Activated T-cell treated with anti-CD3 and anti-CD28 coated beads for 1 hour (primary cell): ENCODE measurements at regions not wholly inside any gene's neighbourhood (a gene's known extent, or its start where the extent isn't known, plus 50 kb on each side); places are given as distances from the start of the nearest gene placed in this dataset.
"Not testable (repeated sequence)": the region's sequence is repeated elsewhere in the genome, so short reads cannot be mapped to it uniquely, and the experiment has no call there.

Experiments
- DNase-seq: peaks from one replicate; pipeline ENCODE4 v3.0.0-alpha.2; 2020; ENCODE audit warnings: low read depth

GRCh38 chr3:82165266-82165665, 403.8 kb upstream of the GBE1 start:
- DNase-seq: no peak

DNA sequence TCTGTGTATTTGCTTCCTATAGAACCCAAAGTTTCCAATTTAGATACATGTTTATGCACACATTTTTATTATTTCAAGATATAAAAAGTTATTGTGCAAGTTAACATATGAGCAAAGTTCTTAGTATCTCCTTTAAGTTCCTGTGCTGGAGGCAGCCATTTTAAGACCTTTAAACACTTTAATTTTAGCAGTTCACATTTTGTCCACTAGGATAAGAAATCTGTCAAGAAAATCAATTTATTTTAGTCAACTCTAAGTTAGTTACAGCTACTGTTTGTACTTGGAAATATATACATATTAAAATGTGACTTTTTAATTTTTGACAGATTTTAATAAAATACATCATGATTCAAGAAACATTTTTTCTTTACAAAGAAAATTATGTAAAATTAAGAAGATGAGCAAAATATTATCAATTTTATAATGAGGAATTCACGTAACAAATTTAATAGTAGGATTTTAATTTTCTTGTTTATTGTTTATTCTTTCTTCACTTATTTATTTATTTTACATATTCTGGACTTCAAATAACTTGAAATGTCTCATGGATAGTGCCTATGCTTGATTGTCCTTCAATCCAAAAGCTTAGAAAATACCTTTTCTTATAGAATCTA, 402.6 kb upstream of the GBE1 start:
- DNase-seq: no peak

- DNase-seq: no peak
Measured at GRCh38 chr3:82157952-82158351, 396.5 kb upstream of the GBE1 start.

DNA sequence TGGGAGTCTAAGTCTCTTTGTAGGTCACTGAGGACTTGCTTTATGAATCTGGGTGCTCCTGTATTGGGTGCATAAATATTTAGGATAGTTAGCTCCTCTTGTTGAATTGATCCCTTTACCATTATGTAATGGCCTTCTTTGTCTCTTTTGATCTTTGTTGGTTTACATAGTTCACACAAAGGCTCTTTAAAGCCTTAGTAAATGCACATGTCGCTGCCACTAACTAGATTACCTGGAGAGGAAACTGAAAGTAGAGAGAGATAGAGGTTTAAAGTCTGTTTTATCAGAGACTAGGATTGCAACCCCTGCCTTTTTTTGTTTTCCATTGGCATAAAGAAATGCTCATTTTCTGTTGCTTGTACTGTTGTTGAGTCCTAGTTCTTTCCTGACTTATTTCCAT, 392.4 kb upstream of the GBE1 start:
- not testable (repeated sequence) for DNase-seq

DNA sequence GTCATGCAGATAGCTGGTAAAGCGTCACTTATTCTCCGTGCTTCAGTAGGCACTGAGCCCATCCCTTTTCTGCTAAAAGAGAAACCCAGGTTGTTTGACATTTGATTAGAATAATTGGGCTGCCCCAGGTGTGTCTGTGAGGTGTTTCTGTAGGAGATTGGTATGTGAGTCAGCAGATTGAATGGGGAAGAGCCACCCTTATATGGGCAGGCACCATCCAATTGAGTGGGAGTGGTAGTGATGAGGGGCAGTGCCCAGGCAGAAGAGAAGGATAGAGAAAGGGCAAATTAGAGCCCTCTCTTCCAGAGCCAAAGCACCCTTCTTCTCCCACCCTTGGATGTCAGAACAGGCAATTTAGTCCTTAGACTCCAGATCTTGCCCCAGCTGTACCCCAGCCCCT, 384.3 kb upstream of the GBE1 start:
- DNase-seq: no peak

- no peak for DNase-seq
Measured at GRCh38 chr3:82144811-82145210, 383.4 kb upstream of the GBE1 start.

GRCh38 chr3:82143661-82144412, 382.4 kb upstream of the GBE1 start:
- DNase-seq: no peak

DNA sequence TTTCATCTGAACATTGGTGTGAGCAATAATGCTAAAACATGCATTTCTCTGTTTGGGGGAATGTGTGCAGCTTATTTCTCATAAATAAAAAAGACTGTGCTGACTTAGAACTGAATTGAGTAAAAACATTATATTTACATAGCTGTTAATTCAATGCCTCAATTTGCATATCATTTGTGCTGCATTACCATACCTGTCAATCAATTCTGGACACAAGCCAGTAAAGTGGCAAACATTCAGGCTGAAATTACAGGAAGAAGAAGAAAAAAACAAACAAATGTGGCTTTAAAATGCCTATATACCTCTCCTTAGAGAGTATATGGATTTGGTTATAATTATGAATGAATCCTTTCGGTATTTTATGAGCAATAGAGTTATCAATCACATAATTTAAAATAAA, 380.1 kb upstream of the GBE1 start:
- no peak for DNase-seq

DNA sequence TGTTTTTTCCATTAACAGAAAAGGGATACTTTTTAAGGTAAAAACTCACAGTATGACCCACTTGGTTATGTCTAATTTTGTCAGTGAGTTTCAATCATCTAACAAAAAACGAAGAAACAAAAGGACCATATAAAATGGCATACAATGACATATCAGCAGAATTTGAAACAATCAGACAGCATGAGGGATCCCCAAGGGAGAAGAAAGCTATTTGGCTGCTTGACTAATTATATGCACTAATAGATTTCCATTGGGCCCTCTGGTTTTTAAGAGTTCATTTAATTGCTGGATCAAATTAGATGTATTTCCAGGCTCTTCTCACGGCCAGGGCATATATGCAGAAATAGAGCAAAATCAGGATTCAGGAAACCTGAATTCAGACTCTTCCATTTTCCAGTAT, 376.4 kb upstream of the GBE1 start:
- DNase-seq: no peak

- no peak for DNase-seq
Measured at GRCh38 chr3:82137050-82137449, 375.6 kb upstream of the GBE1 start.

- peak; percentile 14 for DNase-seq
Measured at GRCh38 chr3:82133070-82133606, 371.7 kb upstream of the GBE1 start.

- DNase-seq: no peak
Measured at GRCh38 chr3:82132210-82133069, 371.0 kb upstream of the GBE1 start.

GRCh38 chr3:82130046-82130445, 368.6 kb upstream of the GBE1 start:
- DNase-seq: no peak

DNA sequence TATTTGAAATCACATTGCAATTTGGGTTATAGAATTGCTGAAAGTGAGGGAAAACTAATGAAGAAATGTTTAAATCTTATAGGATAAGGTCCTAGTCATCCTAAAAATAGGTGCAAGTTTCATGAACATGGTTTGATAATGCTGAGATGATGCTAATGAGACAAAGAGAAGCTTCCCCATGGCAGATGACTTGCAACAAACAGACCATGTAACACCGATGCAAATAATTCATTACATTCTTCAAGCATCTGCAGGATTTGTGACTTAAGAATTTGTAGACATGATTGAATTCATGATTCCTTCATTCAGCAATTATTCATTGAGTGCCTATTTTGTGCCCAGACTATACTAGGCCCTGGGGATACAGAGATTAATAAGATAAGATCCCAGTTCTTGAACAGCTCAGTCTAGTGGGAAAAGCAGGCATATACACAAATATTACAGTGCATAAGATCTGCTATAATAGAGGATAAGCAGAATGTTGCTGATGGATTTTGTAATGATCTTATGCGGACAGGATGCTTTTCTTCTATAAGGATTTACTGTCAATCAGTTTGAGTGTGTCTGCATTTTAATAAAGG, 367.9 kb upstream of the GBE1 start:
- DNase-seq: no peak

DNA sequence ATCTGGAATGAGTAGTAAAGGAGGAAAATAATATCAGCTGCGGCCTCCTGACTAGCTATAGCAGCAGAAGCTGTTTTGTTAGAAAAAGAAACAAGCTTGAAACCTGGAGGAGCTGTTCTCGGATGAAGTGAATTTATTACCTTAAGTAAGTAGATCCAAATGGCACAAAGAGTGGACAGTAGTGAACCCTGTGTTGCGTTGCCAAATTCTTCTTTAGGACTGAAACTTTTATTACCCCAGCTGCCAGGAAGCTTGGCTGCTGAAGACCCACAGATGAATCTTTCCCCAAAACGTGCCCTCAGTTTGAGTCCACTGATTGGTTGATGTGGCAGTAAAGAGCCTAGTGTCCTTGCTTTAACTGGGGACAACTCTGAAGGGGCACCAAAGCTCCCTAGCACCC, 366.8 kb upstream of the GBE1 start:
- no peak for DNase-seq

DNA sequence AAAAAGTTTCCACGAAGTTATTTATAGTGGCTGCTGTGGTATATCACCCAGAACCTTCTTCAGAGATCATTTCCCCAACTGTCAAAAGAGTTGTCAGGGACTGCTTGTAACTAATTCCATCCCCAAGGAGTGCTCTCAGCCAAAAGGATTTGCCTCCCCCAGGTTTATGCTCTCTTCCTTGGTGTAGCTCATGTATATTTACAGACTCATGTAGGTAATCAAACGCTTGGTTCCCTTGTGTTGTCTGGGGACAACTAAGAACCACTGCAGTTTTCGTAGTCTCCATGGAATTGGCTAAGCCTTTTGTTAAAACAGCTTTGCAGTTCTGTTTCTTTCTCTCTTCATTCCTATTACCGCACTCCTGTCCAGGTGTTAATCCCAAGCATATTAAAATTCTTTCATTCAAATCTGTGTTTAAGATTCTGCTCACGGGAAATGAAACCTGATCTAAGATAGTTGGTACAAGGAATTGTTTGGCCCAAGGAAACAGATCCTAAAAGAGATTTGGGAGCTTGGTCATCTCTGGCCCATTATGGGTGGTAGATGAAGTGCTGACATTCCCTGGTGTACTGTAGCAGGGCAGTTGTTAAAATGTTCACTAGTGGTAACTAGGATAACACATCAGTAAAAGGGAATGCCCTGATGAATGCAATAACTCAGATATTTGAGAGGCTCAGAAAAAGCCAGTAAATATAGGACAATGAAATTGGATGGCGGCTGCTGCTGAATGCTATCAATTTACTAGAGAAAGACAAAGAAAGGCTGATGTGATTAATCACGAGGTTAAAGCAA, 361.3 kb upstream of the GBE1 start:
- DNase-seq: no peak

- DNase-seq: no peak
Measured at GRCh38 chr3:82114589-82114988, 353.1 kb upstream of the GBE1 start.

GRCh38 chr3:82110721-82111120, 349.3 kb upstream of the GBE1 start:
- DNase-seq: not testable (repeated sequence)

GRCh38 chr3:82103241-82103640, 341.8 kb upstream of the GBE1 start:
- no peak for DNase-seq

DNA sequence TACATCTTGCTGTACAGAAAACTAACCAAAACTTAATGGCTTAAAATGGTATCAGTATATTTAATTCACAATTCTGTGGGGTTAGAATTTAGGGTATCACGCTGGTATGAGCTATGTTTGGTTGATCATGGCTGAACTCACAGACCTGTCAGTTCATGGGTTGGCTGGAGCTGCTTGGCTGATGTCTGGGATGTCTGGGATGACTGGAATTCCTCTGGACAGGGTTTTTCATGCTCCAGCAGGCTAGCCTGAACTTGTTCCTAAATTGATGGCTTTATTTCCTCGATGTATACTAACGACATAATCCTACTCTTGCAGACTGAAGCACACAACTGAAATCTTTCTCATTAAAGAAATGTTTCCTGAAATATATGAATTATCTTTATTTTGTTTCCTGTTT, 338.9 kb upstream of the GBE1 start:
- no peak for DNase-seq

DNA sequence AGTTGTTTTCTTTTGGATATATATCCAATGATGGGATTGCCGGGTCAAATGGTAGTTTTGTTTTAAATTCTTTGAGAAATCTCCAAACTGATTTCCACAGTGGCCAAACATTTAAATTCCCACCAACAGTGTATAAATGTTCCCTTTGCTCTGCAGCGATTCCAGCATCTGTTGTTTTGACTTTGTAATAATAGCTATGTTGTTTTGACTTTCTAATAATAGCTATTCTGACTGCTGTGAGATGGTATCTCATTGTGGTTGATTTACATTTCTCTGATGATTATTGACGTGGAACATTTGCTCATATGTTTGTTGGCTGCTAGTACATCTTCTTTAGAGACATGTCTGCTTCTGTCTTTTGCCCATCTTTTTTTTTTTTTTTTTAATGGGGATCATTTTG, 332.2 kb upstream of the GBE1 start:
- DNase-seq: no peak

DNA sequence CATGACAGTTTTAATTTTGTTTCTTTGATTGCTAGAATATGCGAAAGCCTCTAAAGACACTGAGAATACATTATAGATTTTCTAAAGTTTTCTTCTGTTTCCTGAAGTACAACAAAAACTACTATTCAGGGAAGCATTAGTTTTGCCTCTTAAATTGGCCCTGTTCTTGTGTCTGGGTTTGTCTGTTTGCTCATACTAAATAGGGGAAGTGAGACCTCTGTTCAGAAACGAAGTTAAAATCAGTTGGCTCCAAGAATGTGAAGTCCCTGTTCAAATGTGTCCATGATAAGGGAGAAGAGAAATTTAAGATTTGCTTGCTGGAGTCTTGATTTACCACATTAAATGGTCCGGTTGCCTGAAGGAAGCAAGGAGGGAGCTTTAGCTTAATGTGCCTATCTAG, 327.3 kb upstream of the GBE1 start:
- no peak for DNase-seq
